DND-41 (cell line): ENCODE measurements at regions not wholly inside any gene's neighbourhood (a gene's known extent, or its start where the extent isn't known, plus 50 kb on each side); places are given as distances from the start of the nearest gene placed in this dataset.

Source experiments
- EZH2 ChIP-seq: IDR thresholded peaks from 3 replicates; pipeline ENCODE4 v1.6.1; 2012; ENCODE audit warnings: borderline replicate concordance, low read depth, mild to moderate bottlenecking, moderate library complexity, low read length, inconsistent platforms; ENCODE audit not compliant: severe bottlenecking
- TF ChIP-seq, protein P1 (sequence below): IDR thresholded peaks from 2 replicates; pipeline ENCODE4 v1.5.1; 2012; ENCODE audit warnings: borderline replicate concordance, low read length, moderate library complexity, mild to moderate bottlenecking; ENCODE audit not compliant: poor library complexity, severe bottlenecking; ENCODE audit errors: extremely low read depth

GRCh38 chr17:72308744-72309385 lies 188.0 kb downstream of the SOX9 start:
- TF ChIP-seq, protein P1, sequence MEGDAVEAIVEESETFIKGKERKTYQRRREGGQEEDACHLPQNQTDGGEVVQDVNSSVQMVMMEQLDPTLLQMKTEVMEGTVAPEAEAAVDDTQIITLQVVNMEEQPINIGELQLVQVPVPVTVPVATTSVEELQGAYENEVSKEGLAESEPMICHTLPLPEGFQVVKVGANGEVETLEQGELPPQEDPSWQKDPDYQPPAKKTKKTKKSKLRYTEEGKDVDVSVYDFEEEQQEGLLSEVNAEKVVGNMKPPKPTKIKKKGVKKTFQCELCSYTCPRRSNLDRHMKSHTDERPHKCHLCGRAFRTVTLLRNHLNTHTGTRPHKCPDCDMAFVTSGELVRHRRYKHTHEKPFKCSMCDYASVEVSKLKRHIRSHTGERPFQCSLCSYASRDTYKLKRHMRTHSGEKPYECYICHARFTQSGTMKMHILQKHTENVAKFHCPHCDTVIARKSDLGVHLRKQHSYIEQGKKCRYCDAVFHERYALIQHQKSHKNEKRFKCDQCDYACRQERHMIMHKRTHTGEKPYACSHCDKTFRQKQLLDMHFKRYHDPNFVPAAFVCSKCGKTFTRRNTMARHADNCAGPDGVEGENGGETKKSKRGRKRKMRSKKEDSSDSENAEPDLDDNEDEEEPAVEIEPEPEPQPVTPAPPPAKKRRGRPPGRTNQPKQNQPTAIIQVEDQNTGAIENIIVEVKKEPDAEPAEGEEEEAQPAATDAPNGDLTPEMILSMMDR: no peak
- no peak for TF ChIP-seq EZH2
